Brain pericyte (primary cell): ENCODE measurements at regions not wholly inside any gene's neighbourhood (a gene's known extent, or its start where the extent isn't known, plus 50 kb on each side); places are given as distances from the start of the nearest gene placed in this dataset.

Source experiments
- DNase-seq: peaks from one replicate; pipeline ENCODE4 v3.0.0-alpha.2; 2012; ENCODE audit warnings: low read depth, low spot score

- DNase-seq, result no peak
Measured at GRCh38 chr3:72327008-72327407, 521.2 kb downstream of the SHQ1 start.

DNA sequence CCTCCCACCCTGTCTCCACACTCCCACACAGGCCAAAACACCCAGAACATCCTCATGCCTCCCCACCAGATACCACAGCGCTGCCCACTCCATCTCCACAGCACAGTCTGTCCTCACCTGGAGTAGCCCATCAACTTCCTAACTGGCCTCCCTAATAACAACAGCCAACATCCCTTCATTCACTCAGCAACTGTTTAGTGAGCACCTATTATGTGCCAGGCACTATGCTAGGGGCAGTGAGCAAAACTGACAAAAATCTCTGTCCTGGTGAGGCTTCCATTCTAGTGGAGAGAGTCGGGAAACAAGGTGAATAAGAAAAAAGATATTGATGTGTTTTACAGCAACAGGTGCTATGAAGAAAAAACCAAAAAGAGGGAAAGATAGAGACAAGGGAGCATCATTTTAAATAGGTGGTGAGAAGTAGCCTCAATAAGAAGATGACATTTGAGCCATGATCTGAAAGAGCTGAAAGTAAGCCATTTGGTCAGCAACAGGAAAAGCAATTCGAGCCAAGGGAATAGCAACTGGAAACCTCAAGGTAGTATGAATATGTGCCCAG is 523.9 kb downstream of the SHQ1 start:
- no peak for DNase-seq

DNA sequence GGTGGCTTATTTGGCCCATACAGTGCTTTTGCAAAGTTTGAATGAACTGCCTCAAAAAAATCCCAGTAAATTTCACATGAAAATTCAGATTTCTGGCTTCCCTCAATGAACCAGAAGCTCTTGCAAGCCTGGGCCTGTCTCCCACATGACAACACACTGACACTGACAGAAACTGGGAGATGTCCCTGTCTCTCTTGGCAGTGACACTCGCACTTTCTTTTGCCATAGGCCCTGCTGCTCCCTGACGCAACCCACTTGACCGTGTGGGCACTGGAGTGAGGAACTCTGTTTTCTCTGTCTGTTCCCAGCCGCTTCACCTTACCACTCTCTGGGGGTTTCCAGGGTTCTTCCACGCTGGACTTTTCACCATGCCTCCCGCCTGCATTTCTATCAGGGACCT is 524.5 kb downstream of the SHQ1 start:
- DNase-seq, result no peak

GRCh38 chr3:72322264-72322976 is 525.8 kb downstream of the SHQ1 start:
- no peak for DNase-seq

DNA sequence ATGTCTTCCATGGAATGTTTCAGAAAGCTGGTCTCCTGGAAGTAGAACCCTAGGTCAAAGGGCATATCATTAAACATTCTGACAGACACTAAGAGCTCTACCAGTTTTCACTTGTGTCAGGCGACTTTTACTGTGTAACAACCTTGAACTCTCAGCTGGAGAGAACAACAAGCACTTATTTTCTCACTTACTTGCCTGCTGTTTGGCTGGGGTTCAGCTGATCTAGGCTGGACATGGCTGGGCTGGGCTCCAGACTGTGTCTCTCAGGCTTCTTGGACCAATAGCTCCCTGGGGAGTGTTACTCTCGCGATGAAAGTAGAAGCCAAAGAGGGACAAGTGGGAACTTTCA is 527.3 kb downstream of the SHQ1 start:
- no peak for DNase-seq

GRCh38 chr3:72320095-72320954 is 527.9 kb downstream of the SHQ1 start:
- no peak for DNase-seq

- no peak for DNase-seq
Measured at GRCh38 chr3:72319194-72320094, 528.8 kb downstream of the SHQ1 start.

DNA sequence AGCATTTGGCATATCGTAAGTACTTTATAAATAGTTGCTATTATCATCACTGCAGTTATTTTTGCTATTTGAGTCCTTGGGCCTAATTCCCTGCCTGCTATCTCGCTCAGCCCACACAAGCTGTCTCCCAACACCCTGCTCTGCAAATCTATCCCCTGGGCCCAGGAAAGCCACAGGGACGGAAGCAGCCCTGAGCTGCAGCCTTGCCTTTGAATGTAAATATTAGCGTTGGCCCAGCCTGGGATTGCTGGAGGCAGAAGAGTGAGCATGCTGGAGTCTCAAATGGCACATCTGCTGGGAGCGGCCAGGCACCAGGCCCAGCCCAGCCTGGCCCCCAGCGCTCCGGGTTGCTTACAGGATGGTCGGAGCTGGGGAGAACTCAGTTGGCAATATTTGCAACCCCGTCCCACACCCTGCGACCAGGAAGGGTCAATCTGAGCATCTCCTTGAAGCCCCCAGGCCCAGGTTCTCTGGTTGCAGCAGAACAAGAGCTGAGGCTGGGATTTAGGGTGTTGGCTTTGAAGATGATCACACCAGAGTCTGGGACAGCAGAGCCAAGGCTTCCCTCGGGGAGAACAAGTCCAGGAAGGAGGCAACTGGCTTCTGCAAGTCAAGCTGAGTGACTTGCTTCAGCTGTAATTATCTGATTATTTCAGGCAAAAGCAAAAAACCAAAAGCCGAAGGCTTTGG is 529.6 kb downstream of the SHQ1 start:
- no peak for DNase-seq

DNA sequence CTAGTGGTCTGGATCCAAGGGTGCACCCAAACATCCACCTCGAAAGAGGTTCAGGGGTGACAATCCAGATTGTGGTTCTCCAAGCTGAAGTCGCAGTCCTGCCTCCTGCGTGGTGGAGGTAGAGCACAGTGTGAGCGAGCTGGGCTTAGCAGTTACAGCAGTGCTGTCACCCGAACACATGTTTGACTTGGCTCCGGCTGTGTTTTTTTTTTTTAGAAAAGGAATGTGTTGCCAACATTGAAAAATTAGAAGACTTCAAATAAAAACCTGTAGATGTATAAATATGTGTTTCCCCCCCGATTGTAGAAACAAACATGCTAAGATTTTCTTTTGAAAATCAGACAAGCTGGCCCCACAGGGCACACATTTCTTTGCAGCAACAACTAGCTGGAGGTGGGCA is 530.8 kb downstream of the SHQ1 start:
- no peak for DNase-seq

DNA sequence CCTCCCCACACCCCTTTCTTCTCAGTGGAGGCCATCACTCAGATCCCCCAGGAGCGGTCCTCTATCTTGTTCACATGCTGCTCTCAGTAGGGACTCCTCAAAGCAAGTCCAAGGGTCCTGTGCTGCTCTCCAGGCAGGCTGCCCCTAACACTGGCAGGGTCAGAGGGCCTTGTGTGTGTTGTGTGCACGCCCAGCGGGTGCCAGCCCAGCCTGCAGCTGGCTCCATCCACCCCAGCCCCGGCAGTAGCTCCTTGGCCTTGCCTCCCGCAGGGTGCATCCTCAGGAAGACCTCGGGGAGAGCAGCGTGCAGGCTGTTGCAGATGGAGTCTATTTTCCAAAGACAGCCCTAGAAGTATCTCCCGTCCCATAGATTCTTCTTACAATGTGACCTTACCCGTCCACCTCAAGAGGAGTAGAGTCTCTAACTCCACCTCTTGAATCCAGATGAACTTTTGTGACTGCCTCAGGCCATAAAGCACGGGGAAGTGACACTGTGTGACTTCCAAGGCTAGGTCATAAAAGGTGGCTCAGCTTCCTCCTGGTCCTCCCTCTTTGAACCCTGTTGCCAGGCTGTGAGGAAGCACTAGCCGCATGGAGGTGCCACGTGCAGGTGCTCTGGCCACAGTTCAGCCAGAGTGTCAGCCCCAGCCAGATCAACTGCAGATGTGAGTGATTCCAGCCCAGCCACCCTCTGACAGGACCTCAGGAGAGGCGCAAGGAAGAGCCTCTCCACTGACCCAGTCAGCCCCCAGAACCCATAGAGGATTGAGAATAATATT is 531.6 kb downstream of the SHQ1 start:
- DNase-seq, result peak; percentile 87

- DNase-seq, result no peak
Measured at GRCh38 chr3:72313308-72313707, 528.4 kb upstream of the PROK2 start.

DNA sequence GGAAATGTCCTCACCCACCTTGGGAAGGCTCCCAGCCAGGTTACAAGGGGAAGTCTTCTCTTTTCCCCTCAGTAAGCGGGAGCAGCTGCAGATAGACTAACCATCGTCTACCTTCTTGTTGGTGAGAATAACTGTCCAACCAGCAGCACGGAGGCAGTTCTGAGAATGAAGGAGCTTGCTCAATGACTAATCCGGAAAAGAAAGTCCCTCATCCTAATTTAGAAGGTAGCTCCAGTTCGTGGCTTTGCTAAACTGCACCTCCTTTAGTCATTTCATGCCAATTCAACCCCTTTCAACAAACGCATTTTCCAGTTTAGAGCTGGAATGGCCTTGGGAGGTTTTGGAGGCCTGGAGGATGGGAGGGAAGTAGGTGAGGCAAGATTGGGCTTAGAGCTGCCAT is 527.4 kb upstream of the PROK2 start:
- DNase-seq, result no peak

- DNase-seq, result no peak
Measured at GRCh38 chr3:72311425-72311824, 526.5 kb upstream of the PROK2 start.

DNA sequence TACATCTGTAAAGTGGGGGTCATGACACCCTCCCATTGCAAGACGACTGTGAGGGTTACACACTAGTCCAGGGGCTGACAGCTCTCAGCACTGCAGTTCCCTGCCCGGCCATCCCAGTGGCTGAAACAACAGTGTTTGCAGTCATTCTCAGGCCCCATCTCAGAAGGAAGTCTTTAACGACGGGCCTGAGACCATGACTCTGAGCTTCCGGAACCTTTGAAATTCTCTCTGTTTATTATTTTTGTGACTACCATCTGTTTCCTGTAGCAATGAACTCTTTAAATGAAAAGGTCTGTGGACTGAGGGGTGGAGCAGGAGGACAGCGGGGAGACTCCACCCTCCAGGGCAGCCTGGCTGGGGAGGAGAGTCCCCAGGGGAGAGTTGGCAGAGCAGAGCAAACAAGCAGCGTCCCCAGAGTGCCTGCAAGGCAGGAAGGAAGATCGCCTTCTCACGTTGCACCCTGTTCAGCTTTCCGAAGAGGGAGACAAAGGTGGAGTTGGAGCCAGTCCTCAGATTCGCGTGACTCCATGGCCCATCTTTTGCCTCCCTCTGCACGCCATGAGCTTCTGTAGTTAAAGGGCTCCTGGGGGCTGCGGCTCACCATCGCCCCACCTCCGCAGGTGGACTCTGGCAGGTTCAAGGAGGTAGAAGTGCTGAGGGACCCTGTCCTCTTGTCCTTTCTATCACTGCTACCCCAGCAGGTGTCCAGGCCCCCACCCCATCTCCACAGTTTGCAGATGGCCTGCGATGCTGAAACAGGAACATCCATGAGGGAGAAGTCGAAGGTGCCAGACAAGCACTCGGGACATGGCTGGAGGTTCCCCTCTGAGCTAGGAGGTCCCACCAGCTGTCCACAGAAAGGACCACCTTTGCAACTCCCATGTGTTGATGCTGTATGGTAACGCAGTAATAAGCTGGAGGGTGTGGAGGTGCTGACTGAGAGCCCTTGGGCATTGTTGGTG is 525.8 kb upstream of the PROK2 start:
- no peak for DNase-seq

GRCh38 chr3:72309661-72310418 is 524.9 kb upstream of the PROK2 start:
- no peak for DNase-seq

DNA sequence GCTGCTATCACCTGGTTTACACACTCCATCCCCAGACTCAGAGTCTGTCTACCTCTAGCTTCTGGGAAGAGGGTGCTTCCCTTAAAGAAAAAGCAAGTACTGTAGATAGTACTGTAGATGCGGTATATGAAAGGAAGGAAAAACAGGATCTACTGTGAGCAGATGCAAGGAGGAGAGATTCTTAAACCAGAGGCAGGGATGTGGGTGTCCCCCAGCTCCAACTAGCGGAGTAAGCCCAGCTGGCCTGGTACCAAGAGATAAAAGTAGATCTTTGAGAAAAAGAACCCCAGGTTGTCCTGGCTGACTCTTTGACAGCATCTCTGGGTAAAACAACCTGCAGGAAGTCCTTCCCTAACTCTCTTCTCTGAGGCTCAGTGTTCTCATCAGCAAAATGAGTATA is 523.7 kb upstream of the PROK2 start:
- no peak for DNase-seq

DNA sequence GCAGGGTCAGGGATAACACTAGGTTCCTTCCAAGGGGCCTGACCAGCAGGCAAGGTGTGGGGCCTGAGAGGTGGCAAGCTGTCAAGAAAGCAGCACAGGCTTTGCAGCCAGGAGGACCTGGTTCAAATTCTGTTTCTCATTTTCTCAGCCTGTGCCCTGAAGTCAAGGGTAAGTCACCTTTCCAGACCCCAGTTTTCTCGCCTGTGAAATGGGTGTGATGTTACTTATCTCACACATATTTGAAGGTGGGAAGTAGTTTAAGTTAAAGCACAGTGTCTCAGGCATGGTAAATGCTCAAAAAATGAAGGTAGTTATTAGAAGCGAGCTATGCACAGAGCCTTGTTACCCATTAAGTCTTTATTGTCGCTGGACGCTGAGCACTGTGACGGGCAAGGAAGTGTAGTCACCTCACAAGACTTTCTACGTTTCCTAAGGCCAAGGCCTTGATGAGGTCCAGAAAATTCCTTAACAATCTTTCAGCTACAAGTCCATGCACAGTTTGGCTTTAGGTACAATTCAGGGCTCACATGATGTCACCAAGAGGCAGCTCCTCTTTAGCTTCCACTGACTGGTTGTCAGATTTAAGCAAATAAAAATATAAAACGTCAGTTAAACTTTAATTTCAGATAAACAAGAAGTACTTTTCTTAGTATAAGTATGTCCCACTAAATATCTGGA is 522.6 kb upstream of the PROK2 start:
- no peak for DNase-seq

DNA sequence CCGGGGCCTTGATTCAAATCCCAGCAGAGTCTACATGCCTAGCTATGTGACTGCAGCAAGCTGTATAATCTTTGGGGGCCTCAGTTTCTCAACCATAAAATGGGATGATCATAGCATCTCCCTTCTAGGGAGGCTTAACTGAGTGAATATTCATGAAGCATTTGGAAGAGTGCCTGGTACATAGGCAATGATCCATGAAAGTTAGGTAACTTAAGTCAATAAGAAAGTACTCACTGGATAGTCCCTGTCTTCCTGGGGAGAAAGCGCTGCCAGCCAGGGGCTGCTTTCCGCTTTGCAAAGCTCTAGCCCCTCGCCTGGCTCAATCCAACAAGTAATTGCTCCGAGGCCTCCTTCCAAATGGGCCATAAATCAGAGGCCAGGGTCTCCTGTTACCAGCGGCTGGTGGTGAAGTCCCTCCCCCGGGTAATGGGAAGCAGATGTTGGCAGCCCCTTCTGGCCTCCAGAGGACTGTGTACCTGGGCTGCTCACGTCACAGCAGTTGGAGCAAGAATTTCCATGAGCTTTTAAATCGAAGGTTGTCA is 521.9 kb upstream of the PROK2 start:
- no peak for DNase-seq
